A673 (cell line): ENCODE measurements at regions not wholly inside any gene's neighbourhood (a gene's known extent, or its start where the extent isn't known, plus 50 kb on each side); places are given as distances from the start of the nearest gene placed in this dataset.

Source experiments
- CTCF ChIP-seq: fragments of 300-800, 200-600 bp; sonication (generic); conservative IDR thresholded peaks from 2 replicates; pipeline ENCODE4 v1.5.1; 2017; ENCODE audit warnings: low read depth, mild to moderate bottlenecking, antibody characterized with exemption, low read length, moderate library complexity, mixed read lengths
- EZH2 ChIP-seq: fragments of 200-600 bp; sonication (generic); IDR thresholded peaks from 2 replicates; pipeline ENCODE4 v1.6.1; 2017; ENCODE audit warnings: borderline replicate concordance, low read depth, mild to moderate bottlenecking, mixed read lengths, antibody characterized with exemption, low read length; ENCODE audit not compliant: poor library complexity, severe bottlenecking

- TF ChIP-seq CTCF (no peak), EZH2 (no peak)
These were observed 1075.1 kb upstream of the EPHA7 start for GRCh38 chr6:94494500-94494899.
